SJCRH30 (cell line): ENCODE measurements at regions not wholly inside any gene's neighbourhood (a gene's known extent, or its start where the extent isn't known, plus 50 kb on each side); places are given as distances from the start of the nearest gene placed in this dataset.

ENCODE experiments used
- DNase-seq, 2 experiments: peaks; one replicate each; pipeline ENCODE4 v3.0.0-alpha.2; 2015 to 2020
- H3K27ac ChIP-seq: fragments of 250-450 bp; sonication (Bioruptor Pico); 2 replicates; pipeline ENCODE4 v1.5.1; 2020; ENCODE audit warnings: mild to moderate bottlenecking, moderate library complexity
- H3K27me3 ChIP-seq: fragments of 250-450 bp; sonication (Bioruptor Pico); 2 replicates; pipeline ENCODE4 v1.5.1; 2020; ENCODE audit warnings: mild to moderate bottlenecking, moderate library complexity
- H3K36me3 ChIP-seq: fragments of 250-450 bp; sonication (Bioruptor Pico); 2 replicates; pipeline ENCODE4 v1.5.1; 2020; ENCODE audit warnings: mild to moderate bottlenecking, moderate library complexity
- H3K4me1 ChIP-seq: fragments of 250-450 bp; sonication (Bioruptor Pico); 2 replicates; pipeline ENCODE4 v1.5.1; 2020; ENCODE audit warnings: mild to moderate bottlenecking, moderate library complexity
- H3K4me3 ChIP-seq: fragments of 250-450 bp; sonication (Bioruptor Pico); 2 replicates; pipeline ENCODE4 v1.5.1; 2020; ENCODE audit warnings: mild to moderate bottlenecking, moderate library complexity
- H3K9me3 ChIP-seq: fragments of 250-450 bp; sonication (Bioruptor Pico); replicated peaks from 2 replicates; pipeline ENCODE4 v1.5.1; 2020; ENCODE audit warnings: mild to moderate bottlenecking, moderate library complexity

DNA sequence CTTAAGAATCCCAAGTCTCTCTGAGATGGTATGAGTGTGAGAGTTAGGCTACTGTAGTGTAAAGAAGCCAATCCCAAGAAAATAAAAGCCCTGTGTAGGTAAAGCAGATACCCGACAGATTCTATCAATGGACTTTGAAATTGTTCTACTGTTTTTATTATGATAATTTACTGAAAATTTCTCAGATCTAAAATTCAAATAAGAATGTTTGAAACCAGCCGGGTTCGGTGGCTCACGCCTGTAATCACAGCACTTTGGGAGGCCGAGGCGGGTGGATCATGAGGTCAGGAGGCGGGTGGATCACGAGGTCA is 208.3 kb upstream of the SPRED2 start:
- H3K4me3 ChIP-seq: no peak overlapping the region
- no peaks in the 10 kb centered on the region for H3K27me3 ChIP-seq
- no peak overlapping the region for H3K27ac ChIP-seq
- H3K9me3 ChIP-seq: no peaks in the 10 kb centered on the region
- H3K36me3 ChIP-seq: no peaks in the 10 kb centered on the region
- no peaks in the 10 kb centered on the region for H3K4me1 ChIP-seq
- no peak for DNase-seq

DNA sequence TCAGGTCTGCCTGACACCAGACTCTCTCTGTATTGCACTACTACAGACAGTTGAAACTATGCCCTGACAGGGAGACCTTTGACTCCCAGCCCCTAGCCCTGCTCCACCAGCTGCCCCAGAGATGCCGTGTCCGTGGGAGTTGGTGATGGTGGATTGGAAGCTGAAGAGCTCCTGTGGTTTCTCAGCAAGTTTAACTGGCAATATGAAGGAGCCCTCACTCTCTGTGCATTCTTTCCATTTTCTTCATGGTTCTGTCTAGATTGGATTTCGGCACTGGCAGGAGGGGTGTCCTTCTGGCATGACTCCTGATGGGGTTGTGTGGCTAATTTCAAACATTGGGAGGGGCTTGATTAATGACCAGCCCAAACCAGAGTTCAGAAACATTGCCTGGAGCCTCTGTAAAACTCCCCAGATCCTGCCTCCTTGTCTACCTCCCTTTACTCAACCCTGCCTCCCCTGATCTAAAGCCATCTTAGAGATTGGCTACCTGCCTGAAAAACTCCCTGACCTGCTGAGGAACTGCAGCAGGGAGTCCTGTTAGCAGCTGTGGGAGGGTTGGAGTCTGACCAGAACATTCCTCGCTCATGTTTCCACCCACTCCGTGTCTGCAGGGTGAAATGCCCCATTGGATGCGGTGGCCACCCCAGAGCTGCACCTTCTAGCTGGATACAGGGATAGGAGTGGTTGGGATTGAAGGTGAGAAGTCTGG is 206.9 kb upstream of the SPRED2 start:
- no peaks in the 10 kb centered on the region for H3K9me3 ChIP-seq
- no peak overlapping the region for H3K4me3 ChIP-seq
- H3K4me1 ChIP-seq: no peaks in the 10 kb centered on the region
- no peak overlapping the region for H3K27ac ChIP-seq
- H3K36me3 ChIP-seq: no peaks in the 10 kb centered on the region
- no peaks in the 10 kb centered on the region; the same call in 1 of the 2 replicates for H3K27me3 ChIP-seq
- DNase-seq: no peak

DNA sequence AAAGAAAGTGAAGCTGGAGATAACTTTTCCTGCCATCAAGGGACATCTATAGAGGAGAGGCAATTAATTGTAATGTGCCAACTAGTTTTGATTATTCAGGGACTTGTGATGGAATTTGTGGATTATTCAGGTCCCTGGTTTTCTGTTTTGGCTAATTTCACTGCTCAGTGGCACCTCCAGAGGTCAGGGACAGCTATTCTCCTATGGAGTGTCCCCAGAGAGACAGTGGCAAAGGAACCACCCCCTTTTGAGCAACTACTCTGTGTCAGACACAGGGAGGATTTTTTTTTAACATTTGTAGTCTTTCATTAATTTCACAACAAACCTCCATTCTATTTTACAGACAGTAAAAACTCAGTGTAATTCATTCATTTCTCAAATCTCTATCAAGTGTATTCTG is 206.0 kb upstream of the SPRED2 start:
- H3K4me1 ChIP-seq: no peaks in the 10 kb centered on the region
- DNase-seq: no peak
- no peaks in the 10 kb centered on the region for H3K9me3 ChIP-seq
- H3K36me3 ChIP-seq: no peaks in the 10 kb centered on the region
- H3K27me3 ChIP-seq: no peaks in the 10 kb centered on the region; the same call in 1 of the 2 replicates
- H3K4me3 ChIP-seq: no peak overlapping the region
- no peak overlapping the region for H3K27ac ChIP-seq

DNA sequence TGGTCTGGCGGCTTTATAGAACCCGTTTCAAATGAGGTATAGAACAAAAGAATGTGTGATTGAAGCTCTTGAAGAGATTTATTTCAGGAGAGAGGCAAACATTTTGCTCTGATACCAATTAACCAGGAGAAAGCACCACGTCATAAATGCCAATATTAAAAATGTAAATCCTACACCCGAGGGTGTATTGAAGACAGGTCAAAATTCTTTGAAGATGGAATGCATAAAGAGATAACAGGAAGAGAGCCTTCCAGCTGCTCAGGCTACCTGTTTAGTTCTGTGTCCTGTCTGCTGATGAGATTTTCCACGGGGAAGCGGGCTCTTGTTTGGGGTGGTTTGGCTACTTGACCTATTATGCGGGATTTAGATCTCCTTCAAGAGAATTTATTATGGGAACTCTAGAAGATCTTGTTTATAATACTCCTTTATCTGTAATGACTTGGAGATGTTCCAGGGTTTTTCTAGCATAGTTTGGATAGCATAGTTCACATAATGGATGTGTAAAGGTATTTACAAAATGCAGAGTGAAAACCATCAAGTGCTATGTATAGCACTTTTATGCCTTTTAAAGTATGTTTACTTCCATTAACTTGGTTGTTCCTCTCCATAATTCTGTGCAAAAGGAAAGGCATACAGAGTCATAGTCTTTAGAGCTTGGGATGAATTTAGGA is 204.5 kb upstream of the SPRED2 start:
- H3K27me3 ChIP-seq: no peaks in the 10 kb centered on the region; the same call in 1 of the 2 replicates
- H3K9me3 ChIP-seq: no peaks in the 10 kb centered on the region
- no peaks in the 10 kb centered on the region for H3K36me3 ChIP-seq
- no peak for DNase-seq
- H3K27ac ChIP-seq: no peak overlapping the region
- no peak overlapping the region for H3K4me3 ChIP-seq
- H3K4me1 ChIP-seq: no peaks in the 10 kb centered on the region

DNA sequence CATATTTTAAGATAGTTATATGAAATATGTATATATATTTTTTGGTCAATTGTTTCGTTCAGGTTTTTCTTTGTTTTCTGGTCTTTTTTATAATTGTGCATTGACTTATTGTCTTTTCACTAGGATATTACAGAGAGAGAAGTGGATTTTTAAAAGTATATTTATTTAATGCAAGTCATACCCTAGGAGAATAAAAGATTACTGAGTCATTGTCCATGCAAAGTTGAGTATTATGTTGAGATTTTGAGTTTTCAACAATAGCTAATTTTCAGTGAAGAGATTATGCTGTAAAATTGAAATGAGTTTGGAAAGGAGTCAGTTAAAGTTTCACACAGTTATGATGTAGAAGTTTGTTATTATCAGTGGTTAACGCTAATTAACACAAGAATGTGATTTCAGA is 203.6 kb upstream of the SPRED2 start:
- no peak for DNase-seq
- Histone ChIP-seq H3K27ac (no peak overlapping the region), H3K9me3 (no peaks in the 10 kb centered on the region), H3K4me3 (no peak overlapping the region), H3K27me3 (no peaks in the 10 kb centered on the region; the same call in 1 of the 2 replicates), H3K36me3 (no peaks in the 10 kb centered on the region), H3K4me1 (no peaks in the 10 kb centered on the region)

DNA sequence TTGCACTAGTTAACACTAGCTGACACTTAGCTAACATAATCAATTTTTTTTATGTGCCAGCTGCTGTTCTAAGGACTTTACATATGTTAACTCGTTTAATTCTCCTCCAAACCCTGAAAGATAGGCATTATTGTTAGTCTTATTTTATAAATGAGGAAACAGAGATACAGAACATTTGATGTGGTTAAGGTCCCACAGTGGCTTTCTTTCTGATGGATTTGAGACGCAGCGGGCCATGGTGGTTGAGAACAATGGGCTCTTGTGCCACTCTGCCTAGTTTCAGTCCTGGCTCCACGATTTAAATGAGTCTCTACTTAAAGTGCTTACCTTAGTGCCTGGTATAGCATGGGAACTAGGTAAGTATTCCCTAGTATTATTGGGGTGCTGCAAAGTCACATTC is 201.9 kb upstream of the SPRED2 start:
- no peak overlapping the region for H3K27ac ChIP-seq
- H3K4me3 ChIP-seq: no peak overlapping the region
- no peaks in the 10 kb centered on the region for H3K36me3 ChIP-seq
- no peaks in the 10 kb centered on the region for H3K9me3 ChIP-seq
- H3K4me1 ChIP-seq: no peaks in the 10 kb centered on the region
- DNase-seq: no peak
- H3K27me3 ChIP-seq: no peaks in the 10 kb centered on the region; the same call in 1 of the 2 replicates

DNA sequence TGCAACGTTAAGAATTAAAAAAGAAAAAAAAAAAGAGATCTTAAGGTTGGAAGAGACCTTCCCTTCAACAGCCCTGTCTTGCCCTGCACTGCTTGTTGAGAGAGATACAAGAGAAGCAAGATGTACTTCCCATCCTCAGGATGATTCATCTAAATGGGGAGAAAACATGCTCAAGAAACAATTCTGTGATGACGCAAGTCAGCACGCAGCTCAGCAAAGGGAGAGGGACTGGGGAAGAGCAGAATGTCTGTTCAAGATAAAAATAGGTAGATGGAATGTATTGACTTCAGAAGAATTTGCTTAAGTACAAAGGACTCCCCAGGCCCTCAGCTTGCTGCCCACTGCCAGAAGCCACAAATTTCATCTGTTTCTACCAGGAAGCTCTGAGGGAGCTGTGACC is 198.2 kb upstream of the SPRED2 start:
- no peaks in the 10 kb centered on the region for H3K9me3 ChIP-seq
- H3K36me3 ChIP-seq: no peaks in the 10 kb centered on the region
- H3K27me3 ChIP-seq: peaks cover 3% of the 10 kb centered on the region; the same call in 1 of the 2 replicates
- H3K27ac ChIP-seq: no peak overlapping the region
- DNase-seq: no peak
- no peak overlapping the region for H3K4me3 ChIP-seq
- H3K4me1 ChIP-seq: no peaks in the 10 kb centered on the region

DNA sequence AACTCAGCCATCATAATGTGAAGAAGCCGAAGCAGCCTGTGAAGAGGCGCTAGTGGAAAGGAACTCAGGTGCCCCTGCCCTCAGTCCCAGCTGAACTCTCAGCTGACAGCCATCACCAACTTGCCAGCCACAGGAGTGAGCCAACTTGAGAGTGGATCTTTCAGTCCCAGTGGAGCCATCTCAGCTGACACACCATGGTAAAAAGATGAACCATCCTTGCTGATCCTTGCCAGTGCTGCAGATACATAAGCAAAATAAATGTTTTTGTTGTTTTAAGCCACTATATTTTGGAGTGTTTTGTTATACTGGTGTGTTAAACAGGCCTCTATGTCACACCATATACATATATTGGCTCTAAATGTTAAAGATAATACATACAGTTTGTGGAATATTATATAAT is 195.8 kb upstream of the SPRED2 start:
- Histone ChIP-seq H3K27me3 (0 out of 2 replicates have a peak, but pooled peaks cover 3% of the 10 kb centered on the region), H3K27ac (no peak overlapping the region), H3K9me3 (no peaks in the 10 kb centered on the region), H3K36me3 (no peaks in the 10 kb centered on the region), H3K4me3 (no peak overlapping the region), H3K4me1 (no peaks in the 10 kb centered on the region)
- no peak for DNase-seq

DNA sequence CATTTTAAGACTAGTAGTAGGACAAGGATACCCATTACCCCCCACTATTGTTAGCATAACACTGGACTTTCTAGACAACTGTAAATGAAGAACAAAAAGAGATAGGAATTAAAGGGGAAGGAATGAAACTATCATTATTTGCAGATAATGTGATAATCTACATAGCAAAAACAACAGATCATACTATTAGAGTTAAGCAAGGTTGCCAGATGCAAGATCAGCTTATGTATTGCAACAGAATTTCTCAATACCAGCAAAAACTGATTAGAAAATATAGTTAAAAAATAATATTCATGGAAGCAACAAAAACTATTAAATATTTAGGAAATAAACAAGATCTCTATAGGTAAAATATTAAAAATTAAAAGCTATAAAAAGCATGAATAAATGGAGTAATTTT is 194.4 kb upstream of the SPRED2 start:
- Histone ChIP-seq H3K27ac (no peak overlapping the region), H3K4me3 (no peak overlapping the region), H3K4me1 (no peaks in the 10 kb centered on the region), H3K27me3 (0 out of 2 replicates have a peak, but pooled peaks cover 3% of the 10 kb centered on the region), H3K9me3 (no peaks in the 10 kb centered on the region), H3K36me3 (no peaks in the 10 kb centered on the region)
- no peak for DNase-seq

DNA sequence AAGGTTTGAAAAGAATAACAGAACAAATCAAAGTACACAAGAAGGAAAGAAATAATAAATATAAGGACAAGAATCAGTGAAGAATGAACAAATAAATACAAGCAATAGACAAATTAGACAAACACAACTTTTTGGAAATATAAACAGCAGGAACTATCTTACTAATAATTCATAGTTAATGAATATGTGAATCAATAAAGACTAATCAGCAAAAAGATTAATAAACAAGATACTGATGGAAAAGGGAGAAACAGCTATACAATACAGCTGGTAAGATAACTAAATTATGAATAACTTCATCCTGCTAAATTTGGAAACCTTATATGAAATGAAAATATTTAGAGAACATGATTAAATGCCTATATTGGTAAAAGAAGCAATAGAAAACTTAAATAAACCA is 193.6 kb upstream of the SPRED2 start:
- 0 out of 2 replicates have a peak, but pooled peaks cover 3% of the 10 kb centered on the region for H3K27me3 ChIP-seq
- no peaks in the 10 kb centered on the region for H3K4me1 ChIP-seq
- no peak overlapping the region for H3K27ac ChIP-seq
- no peaks in the 10 kb centered on the region for H3K36me3 ChIP-seq
- no peaks in the 10 kb centered on the region for H3K9me3 ChIP-seq
- DNase-seq: no peak
- H3K4me3 ChIP-seq: no peak overlapping the region

DNA sequence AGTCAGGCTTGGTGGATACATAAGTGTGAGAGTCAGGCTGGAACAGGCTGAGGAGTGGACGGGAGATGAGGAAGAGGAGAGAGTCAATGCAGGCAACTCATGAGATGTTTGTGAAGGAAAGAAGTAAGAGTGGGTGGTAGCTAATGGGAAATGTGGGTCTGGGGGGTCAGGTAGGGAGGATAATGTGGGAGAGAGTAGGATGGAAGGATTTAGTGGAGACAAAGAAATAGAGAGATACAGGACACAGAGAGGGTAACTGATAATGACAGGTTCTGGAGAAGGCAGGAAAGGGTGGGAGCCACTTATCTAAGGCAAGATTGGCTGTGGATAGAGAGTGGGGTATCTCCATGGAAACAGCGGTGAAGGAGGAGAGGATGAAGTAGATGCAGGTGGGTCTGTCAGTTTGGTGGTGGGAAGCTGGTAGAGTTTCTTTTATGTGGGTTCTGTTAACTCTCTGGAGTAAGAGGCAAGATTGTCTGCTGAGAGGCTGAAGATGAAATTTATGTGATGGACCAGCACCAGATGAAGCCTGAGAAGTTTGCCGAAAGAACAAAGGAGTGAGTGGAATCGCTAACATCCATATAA is 190.6 kb upstream of the SPRED2 start:
- no peaks in the 10 kb centered on the region for H3K36me3 ChIP-seq
- no peak overlapping the region for H3K4me3 ChIP-seq
- H3K27ac ChIP-seq: no peak overlapping the region
- peaks cover 3% of the 10 kb centered on the region; the same call in 1 of the 2 replicates for H3K27me3 ChIP-seq
- no peaks in the 10 kb centered on the region for H3K4me1 ChIP-seq
- H3K9me3 ChIP-seq: no peaks in the 10 kb centered on the region
- no peak for DNase-seq

DNA sequence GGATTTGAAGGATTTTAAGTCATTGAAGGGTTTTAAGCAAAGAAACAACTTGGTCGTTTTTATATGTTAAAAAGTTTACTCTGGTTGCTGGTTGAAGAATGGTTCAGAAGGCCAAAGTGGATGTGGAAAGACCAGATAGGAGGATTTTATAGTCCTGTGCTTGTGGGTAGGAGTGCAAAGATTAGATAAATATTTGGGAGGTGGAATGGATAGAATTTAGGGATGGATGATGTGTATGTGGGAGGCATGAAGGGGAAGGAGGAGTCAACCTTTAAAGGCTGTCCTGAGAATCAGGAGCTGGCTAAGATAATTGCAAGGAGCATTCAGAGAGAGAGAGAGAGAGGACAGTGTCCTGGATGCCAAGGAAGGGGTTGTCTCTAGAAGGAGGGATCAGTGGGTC is 190.1 kb upstream of the SPRED2 start:
- Histone ChIP-seq H3K9me3 (no peaks in the 10 kb centered on the region), H3K27ac (no peak overlapping the region), H3K36me3 (no peaks in the 10 kb centered on the region), H3K4me1 (no peaks in the 10 kb centered on the region), H3K4me3 (no peak overlapping the region), H3K27me3 (peaks cover 3% of the 10 kb centered on the region; the same call in 1 of the 2 replicates)
- DNase-seq: no peak

DNA sequence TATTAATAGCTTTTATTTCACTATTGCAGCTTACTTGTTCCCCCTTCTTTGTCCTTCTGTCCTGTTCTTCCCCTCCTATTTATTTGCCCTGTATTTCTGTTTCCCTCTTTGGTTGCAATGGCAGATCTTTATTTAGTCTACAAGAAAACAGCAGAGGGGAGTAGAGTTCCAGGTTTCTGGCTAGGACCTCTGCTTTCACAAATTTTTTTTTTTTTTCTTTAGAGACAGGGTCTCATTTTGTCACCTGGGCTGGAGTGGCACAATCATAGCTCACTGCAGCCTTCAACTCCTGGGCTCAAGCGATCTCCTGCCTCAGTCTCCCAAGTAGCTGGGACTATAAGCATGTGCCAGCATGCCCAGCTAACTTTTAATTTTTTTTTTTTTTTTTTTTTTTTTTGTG is 188.1 kb upstream of the SPRED2 start:
- Histone ChIP-seq H3K27me3 (no peaks in the 10 kb centered on the region; the same call in 1 of the 2 replicates), H3K4me3 (no peak overlapping the region), H3K36me3 (no peaks in the 10 kb centered on the region), H3K4me1 (no peaks in the 10 kb centered on the region), H3K27ac (no peak overlapping the region), H3K9me3 (no peaks in the 10 kb centered on the region)
- no peak for DNase-seq

DNA sequence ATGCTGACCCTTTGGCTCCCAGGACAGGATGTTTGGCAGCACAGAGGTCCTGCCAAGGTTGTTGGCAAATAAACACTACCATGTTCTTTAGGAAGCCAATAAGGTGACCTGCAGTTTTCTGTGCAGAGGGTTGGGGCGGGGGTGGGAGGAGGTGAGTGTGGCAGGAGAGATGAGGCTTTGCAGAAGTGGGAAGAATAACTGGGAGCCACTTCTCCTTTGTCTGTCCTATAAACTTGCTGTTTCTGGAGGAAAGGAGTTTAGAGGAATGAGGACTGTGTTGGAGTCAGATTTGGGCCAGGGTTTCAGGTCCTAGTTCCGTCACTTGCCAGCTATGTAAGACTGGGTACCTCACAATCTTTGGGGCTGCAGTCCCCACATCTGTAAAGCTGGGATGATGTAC is 187.6 kb upstream of the SPRED2 start:
- no peaks in the 10 kb centered on the region; the same call in 1 of the 2 replicates for H3K27me3 ChIP-seq
- no peak for DNase-seq
- no peaks in the 10 kb centered on the region for H3K9me3 ChIP-seq
- H3K4me3 ChIP-seq: no peak overlapping the region
- H3K4me1 ChIP-seq: no peaks in the 10 kb centered on the region
- H3K27ac ChIP-seq: no peak overlapping the region
- H3K36me3 ChIP-seq: no peaks in the 10 kb centered on the region

DNA sequence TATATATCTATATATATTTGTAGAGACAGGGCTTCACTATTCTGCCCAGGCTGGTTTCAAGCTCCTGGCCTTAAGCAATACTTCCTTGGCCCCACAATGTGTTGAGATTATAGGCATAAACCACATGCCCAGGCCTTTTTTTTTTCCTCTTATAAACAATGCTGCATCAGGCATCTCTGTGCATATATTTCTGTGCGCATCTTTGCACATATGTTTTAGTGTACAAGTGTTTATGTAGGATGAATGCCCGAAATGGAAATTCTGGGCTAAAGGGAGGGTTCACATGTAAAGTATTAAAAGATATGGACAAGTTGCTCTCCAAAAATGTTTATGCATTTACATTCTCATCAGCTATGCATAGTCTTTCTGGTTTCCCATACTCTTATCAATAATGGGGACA is 183.2 kb upstream of the SPRED2 start:
- Histone ChIP-seq H3K27me3 (no peaks in the 10 kb centered on the region; the same call in 1 of the 2 replicates), H3K4me3 (no peak overlapping the region), H3K4me1 (no peaks in the 10 kb centered on the region; the same call in 1 of the 2 replicates), H3K36me3 (no peaks in the 10 kb centered on the region), H3K9me3 (no peaks in the 10 kb centered on the region), H3K27ac (no peak overlapping the region)
- DNase-seq: no peak
